Right lobe of liver (tissue), 6 donors: ENCODE measurements at regions not wholly inside any gene's neighbourhood (a gene's known extent, or its start where the extent isn't known, plus 50 kb on each side); places are given as distances from the start of the nearest gene placed in this dataset.

Experiments
- ATAC-seq, 4 donors: fragments of 200-7000 bp; cut with Tn5 transposase; one replicate each; pipeline ENCODE4 v1.9.1; 2020; ENCODE audit warnings: mild to moderate bottlenecking in 4 of 4, moderate library complexity in 4 of 4
- DNase-seq, 3 donors: peaks; one replicate each; pipeline ENCODE4 v3.0.0-alpha.2; 2020
- H3K27ac ChIP-seq, 3 donors: fragments of 200-600 bp; one replicate each; pipeline ENCODE4 v1.8.0; 2022
- H3K27me3 ChIP-seq, 2 donors: fragments of 200-600 bp; one replicate each; pipeline ENCODE4 v1.8.0; 2022
- H3K36me3 ChIP-seq, 4 donors: fragments of 200-600 bp; sonication (generic) in 1 of 4; one replicate each; pipeline versions ENCODE4 v1.5.1 to v1.8.0; 2017 to 2022; ENCODE audit warnings: control low read depth in 1 of 4
- H3K4me1 ChIP-seq, 4 donors: fragments of 200-600 bp; sonication (generic) in 1 of 4; one replicate each; pipeline versions ENCODE4 v1.5.1 to v1.8.0; 2017 to 2022; ENCODE audit warnings: control low read depth in 1 of 4
- H3K4me3 ChIP-seq, 3 donors: fragments of 200-600 bp; one replicate each; pipeline ENCODE4 v1.8.0; 2022
- H3K9me3 ChIP-seq, 4 donors: fragments of 200-600 bp; sonication (generic) in 1 of 4; one replicate each; pipeline versions ENCODE4 v1.5.1 to v1.8.0; 2017 to 2022; ENCODE audit warnings: control low read depth in 1 of 4
- POLR2A ChIP-seq: fragments of 450-650 bp; IDR thresholded peaks from one replicate; pipeline ENCODE4 v1.6.1; 2017; ENCODE audit warnings: antibody characterized with exemption, mild to moderate bottlenecking
- WGBS: methylation state at CpG from one replicate; pipeline ENCODE4 v1.1.6; 2018; ENCODE audit warnings: low coverage, low lambda C conversion rate; ENCODE audit not compliant: insufficient coverage; ENCODE audit errors: missing lambda C conversion rate; 5-methylcytosine and 5-hydroxymethylcytosine counted together
- intact Hi-C, 2 donors: fragments of 100-400 bp; cut with DNase I; formaldehyde crosslinking; loops; one replicate each; pipeline versions ENCODE4 v1.11.2 to v1.14.1; 2022
- TF ChIP-seq, protein P1 (sequence below), 4 donors: fragments of 200-600 bp in 3 of 4; fragments of 450-650 bp in 1 of 4; IDR thresholded peaks; one replicate each; pipeline versions ENCODE4 v1.5.1 to v1.8.0; 2016 to 2022; ENCODE audit warnings: antibody characterized with exemption in 4 of 4, mild to moderate bottlenecking in 2 of 4
- donor health status: DM: no; HTN: yes; CAD: no.
- donor health status: DM: no; HTN: no; CAD: no.
- donor health status: DM: no; HTN: no; CAD: no.
- donor health status: DM: no; HTN: yes; CAD: no.
- donor health status: DM: no; HTN: yes; CAD: no.

DNA sequence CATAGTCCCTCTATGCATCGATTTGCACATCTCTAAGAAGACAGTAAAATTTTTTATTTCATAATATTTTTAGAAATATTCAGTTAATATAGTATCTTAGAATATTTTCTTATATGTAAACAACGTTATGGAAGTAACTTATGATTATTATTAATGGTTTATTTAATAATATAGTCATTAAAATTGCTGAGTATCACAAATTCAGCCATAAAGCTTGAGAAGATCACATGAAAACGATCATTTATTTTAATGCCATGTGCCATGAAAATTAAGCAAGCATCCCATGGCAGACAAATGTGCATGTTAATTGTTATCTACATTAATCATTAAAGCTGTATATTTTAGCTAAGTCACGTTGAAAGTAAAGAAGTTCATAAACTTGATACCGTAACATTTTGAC is 907.1 kb downstream of the KCNT2 start:
- H3K27ac ChIP-seq, result no peak overlapping the region
- H3K4me3 ChIP-seq, result no peak overlapping the region
- DNase-seq (no peak), ATAC-seq (no peak)
- no peaks in the 10 kb centered on the region for H3K4me1 ChIP-seq
- H3K36me3 ChIP-seq, result no peaks in the 10 kb centered on the region
- WGBS, result 43% methylated on average over 5 of the region's 5 CpGs
- H3K9me3 ChIP-seq, result no peaks in the 10 kb centered on the region
- no peaks in the 10 kb centered on the region for H3K27me3 ChIP-seq
- TF ChIP-seq POLR2A, result no peak
- intact Hi-C loops, result no loop called here

DNA sequence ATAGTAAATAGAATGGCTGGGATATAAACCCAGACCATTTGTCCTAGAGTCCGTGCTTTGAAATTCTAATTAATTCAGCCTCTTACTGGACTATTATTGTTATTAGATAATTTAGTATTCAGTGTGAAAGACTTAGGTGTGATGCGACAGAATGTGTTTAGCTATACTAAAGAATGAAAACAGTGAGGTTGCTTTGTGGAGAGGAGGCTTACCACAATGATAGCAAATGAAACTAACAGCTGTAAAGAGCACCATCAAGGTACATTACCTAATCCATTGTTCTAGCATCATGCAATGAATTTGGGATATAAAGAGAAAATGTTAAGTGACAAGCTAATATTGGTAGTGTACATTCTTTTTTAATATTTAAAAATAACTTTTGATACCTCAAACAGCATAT is 911.1 kb downstream of the KCNT2 start:
- 62% methylated on average over 2 of the region's 2 CpGs for WGBS

DNA sequence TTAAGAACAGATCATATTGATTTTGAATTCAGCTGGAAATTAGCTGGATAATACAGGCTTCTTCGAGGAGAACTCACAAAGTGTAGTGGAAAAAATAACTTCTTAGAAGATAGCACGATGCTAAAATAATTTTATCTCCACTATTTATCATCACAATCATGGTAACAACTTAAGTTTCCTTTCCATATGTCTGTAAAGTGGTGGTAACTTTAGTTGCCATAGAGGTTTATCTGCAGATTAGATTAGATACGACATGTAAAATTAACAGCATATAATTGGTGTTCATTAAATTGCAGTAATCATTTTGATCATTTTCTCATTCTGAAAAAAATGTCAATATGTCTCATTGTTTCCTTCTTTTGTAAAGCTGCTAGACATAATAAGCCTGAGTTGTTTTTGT is 921.5 kb downstream of the KCNT2 start:
- intact Hi-C loops, result no loop called here
- WGBS, result 45% methylated on average over 3 of the region's 3 CpGs
- no peak for ATAC-seq

More for the DNA sequence above, 911.1 kb downstream of the KCNT2 start:
- Histone ChIP-seq H3K4me1 (no peaks in the 10 kb centered on the region), H3K27ac (no peak overlapping the region), H3K4me3 (no peak overlapping the region), H3K9me3 (no peaks in the 10 kb centered on the region), H3K36me3 (no peaks in the 10 kb centered on the region), H3K27me3 (no peaks in the 10 kb centered on the region)
- no peak for DNase-seq
- no peak for ATAC-seq
- intact Hi-C loops, result no loop called here
- TF ChIP-seq POLR2A, result no peak
- TF ChIP-seq, protein P1, sequence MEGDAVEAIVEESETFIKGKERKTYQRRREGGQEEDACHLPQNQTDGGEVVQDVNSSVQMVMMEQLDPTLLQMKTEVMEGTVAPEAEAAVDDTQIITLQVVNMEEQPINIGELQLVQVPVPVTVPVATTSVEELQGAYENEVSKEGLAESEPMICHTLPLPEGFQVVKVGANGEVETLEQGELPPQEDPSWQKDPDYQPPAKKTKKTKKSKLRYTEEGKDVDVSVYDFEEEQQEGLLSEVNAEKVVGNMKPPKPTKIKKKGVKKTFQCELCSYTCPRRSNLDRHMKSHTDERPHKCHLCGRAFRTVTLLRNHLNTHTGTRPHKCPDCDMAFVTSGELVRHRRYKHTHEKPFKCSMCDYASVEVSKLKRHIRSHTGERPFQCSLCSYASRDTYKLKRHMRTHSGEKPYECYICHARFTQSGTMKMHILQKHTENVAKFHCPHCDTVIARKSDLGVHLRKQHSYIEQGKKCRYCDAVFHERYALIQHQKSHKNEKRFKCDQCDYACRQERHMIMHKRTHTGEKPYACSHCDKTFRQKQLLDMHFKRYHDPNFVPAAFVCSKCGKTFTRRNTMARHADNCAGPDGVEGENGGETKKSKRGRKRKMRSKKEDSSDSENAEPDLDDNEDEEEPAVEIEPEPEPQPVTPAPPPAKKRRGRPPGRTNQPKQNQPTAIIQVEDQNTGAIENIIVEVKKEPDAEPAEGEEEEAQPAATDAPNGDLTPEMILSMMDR (IDR thresholded peaks at IDR 0.05), result no peak

DNA sequence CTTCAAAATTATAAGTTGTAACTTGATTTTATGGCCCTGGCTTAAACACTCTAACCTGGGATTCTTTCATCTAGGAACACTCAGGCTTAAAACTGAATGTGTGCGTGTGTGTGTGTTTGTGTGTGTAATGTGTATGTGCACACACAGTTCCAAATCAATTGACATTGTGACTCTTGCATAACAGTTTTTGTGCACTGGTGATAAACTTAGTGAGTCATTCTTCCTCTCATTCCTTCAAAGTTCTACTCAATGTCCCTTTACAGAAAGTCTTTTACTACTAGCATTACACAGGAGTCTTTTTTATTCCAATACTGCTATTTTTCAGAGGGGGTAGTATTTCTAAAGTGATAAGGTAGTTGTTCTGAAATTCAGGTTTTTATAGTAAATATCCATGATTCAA is 943.6 kb downstream of the KCNT2 start:
- H3K4me1 ChIP-seq, result no peaks in the 10 kb centered on the region
- H3K4me3 ChIP-seq, result no peak overlapping the region
- WGBS, result 30% methylated on average over 1 of the region's 1 CpG
- intact Hi-C loops, result no loop called here
- TF ChIP-seq, protein P1 (IDR thresholded peaks at IDR 0.05), result no peak
- no peak for TF ChIP-seq POLR2A
- DNase-seq (no peak), ATAC-seq (no peak)
- no peak overlapping the region for H3K27ac ChIP-seq
- no peaks in the 10 kb centered on the region for H3K27me3 ChIP-seq
- no peaks in the 10 kb centered on the region for H3K36me3 ChIP-seq
- no peaks in the 10 kb centered on the region for H3K9me3 ChIP-seq

More for the DNA sequence above, 921.5 kb downstream of the KCNT2 start:
- no peaks in the 10 kb centered on the region for H3K27me3 ChIP-seq
- H3K27ac ChIP-seq, result no peak overlapping the region
- DNase-seq, result no peak
- no peak overlapping the region for H3K4me3 ChIP-seq
- H3K9me3 ChIP-seq, result no peaks in the 10 kb centered on the region
- no peaks in the 10 kb centered on the region for H3K36me3 ChIP-seq
- no peaks in the 10 kb centered on the region for H3K4me1 ChIP-seq
- TF ChIP-seq POLR2A, result no peak
- TF ChIP-seq, protein P1 (IDR thresholded peaks at IDR 0.05), result no peak

DNA sequence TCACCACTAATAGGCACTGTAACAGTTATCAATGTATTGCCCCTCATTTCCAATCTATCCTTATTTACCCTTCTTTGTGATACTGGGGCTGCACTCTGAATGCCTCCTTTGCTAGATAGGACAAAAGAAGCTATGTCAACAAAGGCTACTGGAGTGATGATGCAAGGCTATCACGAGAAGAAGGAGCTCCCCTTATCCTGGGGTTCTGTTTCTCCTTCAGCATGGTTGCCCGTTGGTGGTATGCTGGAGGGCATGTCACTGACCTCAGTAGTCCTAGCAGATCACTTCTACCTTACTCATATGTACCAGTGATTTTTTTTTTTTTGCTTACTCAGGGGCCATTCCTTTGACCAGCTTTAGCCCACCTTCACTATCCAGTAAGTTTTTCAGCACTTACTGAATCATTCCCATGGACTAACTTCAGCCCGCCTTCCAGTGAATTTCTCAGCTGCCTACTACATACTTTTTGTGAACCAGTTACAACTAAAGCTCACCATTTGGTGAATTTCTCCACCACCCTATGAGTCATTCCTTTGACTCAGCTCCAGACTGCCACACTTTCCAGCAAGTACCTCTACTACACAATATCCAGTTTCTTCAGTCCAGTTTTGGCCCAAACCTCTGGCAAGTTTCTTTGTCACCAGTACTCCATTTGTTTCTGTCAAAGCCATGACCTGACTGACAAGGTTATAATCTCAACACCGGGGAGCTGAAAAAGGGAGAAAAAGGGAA is 944.5 kb downstream of the KCNT2 start:
- TF ChIP-seq POLR2A, result no peak
- TF ChIP-seq, protein P1 (IDR thresholded peaks at IDR 0.05), result no peak
- no peak overlapping the region for H3K27ac ChIP-seq
- H3K9me3 ChIP-seq, result no peaks in the 10 kb centered on the region
- DNase-seq (no peak), ATAC-seq (no peak)
- intact Hi-C loops, result no loop called here
- no peaks in the 10 kb centered on the region for H3K4me1 ChIP-seq
- H3K36me3 ChIP-seq, result no peaks in the 10 kb centered on the region
- no peaks in the 10 kb centered on the region for H3K27me3 ChIP-seq
- H3K4me3 ChIP-seq, result no peak overlapping the region
- 43% methylated on average over 4 of the region's 4 CpGs for WGBS
